HG03103 (cell line): ENCODE measurements at regions not wholly inside any gene's neighbourhood (a gene's known extent, or its start where the extent isn't known, plus 50 kb on each side); places are given as distances from the start of the nearest gene placed in this dataset.

Source experiments
- ATAC-seq: cut with Tn5 transposase; IDR thresholded peaks from one replicate; pipeline ENCODE4 v1.9.1; 2021; ENCODE audit warnings: low read depth; ENCODE audit not compliant: unreplicated experiment

- ATAC-seq, result no peak
Measured at GRCh38 chr7:15795393-15795792, 108.9 kb upstream of the MEOX2 start.

- ATAC-seq, result no peak
Measured at GRCh38 chr7:15794801-15795200, 108.3 kb upstream of the MEOX2 start.

GRCh38 chr7:15784694-15785030, 98.2 kb upstream of the MEOX2 start:
- ATAC-seq, result no peak

- ATAC-seq, result no peak
Measured at GRCh38 chr7:15783987-15784693, 97.7 kb upstream of the MEOX2 start.

GRCh38 chr7:15782656-15783055, 96.2 kb upstream of the MEOX2 start:
- no peak for ATAC-seq

- no peak for ATAC-seq
Measured at GRCh38 chr7:15781944-15782343, 95.5 kb upstream of the MEOX2 start.

- no peak for ATAC-seq
Measured at GRCh38 chr7:15780271-15780670, 93.8 kb upstream of the MEOX2 start.

GRCh38 chr7:15778191-15778590, 91.7 kb upstream of the MEOX2 start:
- no peak for ATAC-seq

GRCh38 chr7:15765753-15766152, 79.3 kb upstream of the MEOX2 start:
- no peak for ATAC-seq

- ATAC-seq, result no peak
Measured at GRCh38 chr7:15764851-15765382, 78.4 kb upstream of the MEOX2 start.

- ATAC-seq, result no peak
Measured at GRCh38 chr7:15764010-15764409, 77.5 kb upstream of the MEOX2 start.

- no peak for ATAC-seq
Measured at GRCh38 chr7:15757041-15758000, 70.8 kb upstream of the MEOX2 start.

GRCh38 chr7:15755061-15755460, 68.6 kb upstream of the MEOX2 start:
- no peak for ATAC-seq

GRCh38 chr7:15753887-15754579, 67.5 kb upstream of the MEOX2 start:
- no peak for ATAC-seq

- ATAC-seq, result no peak
Measured at GRCh38 chr7:15752377-15752776, 65.9 kb upstream of the MEOX2 start.

GRCh38 chr7:15751191-15751701, 64.8 kb upstream of the MEOX2 start:
- no peak for ATAC-seq

GRCh38 chr7:15750727-15751126, 64.2 kb upstream of the MEOX2 start:
- ATAC-seq, result no peak

- no peak for ATAC-seq
Measured at GRCh38 chr7:15749631-15750030, 63.1 kb upstream of the MEOX2 start.

GRCh38 chr7:15747712-15748111, 61.2 kb upstream of the MEOX2 start:
- no peak for ATAC-seq

- no peak for ATAC-seq
Measured at GRCh38 chr7:15747301-15747700, 60.8 kb upstream of the MEOX2 start.
